SW480 (cell line): ENCODE measurements at regions not wholly inside any gene's neighbourhood (a gene's known extent, or its start where the extent isn't known, plus 50 kb on each side); places are given as distances from the start of the nearest gene placed in this dataset.
"Not testable (repeated sequence)": the region's sequence is repeated elsewhere in the genome, so short reads cannot be mapped to it uniquely, and the experiment has no call there.

Experiments
- DNase-seq: peaks from one replicate; pipeline ENCODE4 v3.0.0-alpha.2; 2016; ENCODE audit warnings: low spot score

DNA sequence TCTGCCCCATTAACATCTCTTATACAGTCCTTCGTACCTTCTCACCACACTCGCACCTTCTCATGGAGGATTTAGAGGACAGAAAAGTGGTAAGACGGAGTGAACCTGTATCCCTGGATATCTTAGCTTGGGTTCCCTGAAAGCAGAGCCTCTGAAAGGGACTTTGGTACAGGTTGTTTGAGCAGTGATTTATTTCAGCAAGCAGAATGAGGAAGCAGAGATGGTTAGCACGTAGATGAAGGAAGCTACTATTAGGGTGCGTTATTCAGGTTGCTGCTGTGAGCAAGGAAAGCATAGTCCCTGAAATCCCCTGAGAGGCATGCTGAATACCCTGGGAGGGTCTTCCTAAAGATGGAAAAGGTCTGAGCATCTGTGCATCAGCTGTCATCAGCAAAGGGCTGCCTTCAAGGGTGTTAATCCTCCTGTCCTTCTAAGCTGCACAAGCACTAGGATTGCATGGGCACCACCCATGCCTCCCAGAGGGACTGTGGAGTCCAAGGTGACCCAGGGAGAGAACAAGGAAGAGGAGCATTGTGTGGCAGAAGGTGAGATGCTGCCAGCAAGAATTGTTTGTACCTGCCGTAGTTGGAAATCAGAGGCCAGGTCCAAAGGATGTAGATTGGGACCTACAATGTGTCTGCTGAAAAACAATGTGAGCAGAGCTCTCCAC lies 273.7 kb downstream of the RASEF start:
- no peak for DNase-seq

DNA sequence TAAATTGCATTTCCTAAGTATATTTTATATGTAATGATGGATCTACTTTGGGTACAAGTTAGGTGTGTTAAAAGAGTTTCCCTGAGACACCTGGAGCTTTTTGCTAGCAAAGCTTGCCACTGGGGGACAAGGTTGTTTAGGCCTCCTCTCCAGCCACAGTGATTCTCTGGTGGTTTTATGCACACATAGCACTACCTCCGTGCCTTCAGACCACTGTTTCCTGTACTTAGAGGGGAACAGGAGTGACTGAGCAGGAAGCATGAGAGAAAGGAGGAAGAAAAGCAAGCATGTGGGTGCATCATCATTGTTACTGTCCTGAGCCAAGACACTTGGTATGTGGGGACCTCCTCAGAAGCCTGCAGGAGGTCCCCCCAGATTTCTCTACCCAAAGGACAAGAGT lies 272.1 kb downstream of the RASEF start:
- DNase-seq: no peak

DNA sequence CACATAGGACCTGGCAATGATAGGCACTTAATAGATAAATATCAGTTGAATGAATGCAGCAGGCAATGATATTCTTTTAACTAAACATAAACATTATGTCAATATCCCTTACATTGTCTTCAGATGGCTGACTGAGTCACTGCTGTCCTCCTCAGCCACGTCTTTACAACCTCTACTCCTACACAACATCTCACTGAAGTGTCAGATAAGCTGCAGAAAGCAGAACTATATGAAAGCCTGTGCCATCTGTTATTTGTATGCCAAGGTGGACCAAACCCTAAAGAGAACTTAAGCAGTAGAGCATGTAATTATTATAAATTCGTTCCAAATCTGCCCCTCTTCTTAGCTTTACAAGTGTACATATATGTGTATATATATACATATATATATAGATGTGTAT lies 271.2 kb downstream of the RASEF start:
- no peak for DNase-seq

DNA sequence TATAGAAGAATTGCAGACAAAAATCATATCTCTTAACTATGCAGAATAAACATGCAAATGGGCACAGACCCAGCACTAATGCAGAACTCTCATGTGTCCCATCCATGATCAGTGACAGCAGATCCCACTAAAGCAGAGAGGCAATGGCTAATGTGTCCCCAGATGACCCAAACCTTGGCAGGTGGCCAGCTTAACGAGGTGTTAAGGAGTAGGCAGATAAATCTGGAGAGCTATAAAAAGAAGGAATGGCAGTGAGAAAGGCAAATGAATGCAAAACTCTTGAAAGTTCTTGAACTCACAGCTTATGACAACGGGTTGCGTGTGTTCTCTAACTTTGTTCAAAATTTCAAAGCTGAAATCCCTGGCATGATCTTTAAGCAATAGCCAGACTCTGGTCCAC lies 265.4 kb downstream of the RASEF start:
- no peak for DNase-seq

DNA sequence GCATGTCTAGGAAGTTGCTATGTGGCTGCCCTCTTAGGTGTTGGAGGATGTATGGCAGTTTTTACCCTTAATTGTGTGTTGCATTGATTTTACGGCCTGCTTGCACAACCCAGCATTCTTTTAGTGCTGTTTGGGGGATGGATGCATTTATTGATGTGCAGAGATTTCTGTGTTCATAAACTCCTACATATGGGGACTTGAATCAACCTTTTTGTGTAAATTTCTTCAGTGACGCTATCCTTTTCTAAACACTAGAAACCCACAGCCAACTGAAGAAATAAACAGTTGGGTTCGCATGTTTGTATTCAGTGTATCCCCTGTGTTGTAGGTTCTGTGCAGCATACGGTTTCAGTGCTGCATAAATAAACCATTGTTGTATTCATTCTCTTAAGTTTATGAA lies 263.7 kb downstream of the RASEF start:
- DNase-seq: no peak

DNA sequence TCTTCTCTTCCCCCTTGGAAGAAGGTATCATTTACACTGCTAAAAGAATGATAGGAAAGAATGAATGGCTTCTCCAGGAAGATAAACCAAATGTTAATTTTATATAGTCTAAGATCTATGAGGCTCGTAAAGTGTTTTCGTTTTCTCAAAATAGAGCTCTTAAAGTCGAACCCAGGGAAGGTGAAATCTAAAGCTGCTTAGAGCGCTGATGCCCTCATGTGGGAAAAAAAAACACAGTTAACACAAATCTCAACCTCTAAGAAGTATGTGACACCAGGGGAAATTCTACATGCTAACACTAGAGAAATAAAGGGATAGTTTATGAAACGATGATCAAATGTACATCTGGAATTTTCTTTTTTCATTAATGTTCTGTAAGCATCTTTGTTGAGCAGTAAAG lies 257.9 kb downstream of the RASEF start:
- no peak for DNase-seq

DNA sequence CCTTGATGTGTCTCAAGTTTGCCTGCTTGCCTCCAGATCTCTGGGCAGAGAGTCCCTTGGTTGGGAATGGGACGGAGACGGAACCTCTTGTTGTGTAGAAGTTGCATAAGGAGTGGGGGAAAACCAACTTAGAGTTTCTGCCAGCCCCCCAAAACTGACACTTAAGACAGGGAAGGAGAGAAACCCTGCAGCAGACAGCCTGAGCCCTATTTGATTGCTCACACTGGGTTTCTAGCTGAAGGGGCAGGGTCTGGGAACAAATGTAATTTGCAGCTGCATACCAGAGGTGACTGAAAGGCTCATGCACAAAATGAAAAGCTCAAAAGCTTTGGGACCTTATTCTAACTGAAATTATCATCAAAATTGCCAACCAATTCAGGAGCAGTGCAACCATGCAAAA lies 254.5 kb downstream of the RASEF start:
- DNase-seq: no peak

DNA sequence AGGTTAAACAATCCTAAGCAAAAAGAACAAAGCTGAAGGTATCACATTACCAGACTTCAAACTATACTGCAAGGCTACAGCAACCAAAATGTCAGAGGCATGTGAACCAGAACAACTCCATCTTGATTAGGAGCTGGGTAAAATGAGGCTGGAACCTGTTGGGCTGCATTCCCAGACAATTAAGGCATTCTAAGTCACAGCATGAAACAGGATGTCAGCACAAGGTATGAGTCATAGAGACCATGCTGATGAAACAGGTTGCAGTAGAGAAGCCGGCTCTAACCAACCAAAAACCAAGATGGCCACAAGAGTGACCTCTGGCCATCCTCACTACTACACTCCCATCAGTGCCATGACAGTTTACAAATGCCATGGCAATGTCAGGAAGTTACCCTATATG lies 252.0 kb downstream of the RASEF start:
- peak; percentile 69 for DNase-seq

DNA sequence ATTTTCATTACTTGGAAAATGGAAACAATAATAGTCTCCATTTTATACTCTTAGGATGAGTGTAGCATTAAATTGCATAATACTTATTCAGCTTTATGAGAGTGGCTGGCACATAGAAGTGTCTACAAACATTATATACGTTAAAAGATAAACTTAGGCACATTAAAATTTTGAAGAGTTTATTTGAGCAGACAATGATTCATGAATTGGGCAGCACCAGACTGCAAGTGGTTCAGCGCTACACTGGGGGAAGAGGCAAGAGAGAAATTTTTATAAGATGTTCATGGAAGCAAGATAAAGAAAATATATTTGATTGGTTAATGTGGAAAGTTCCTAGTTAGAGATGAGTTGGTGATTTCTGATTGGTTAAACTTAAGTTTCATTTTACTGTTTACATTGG lies 243.7 kb downstream of the RASEF start:
- no peak for DNase-seq

DNA sequence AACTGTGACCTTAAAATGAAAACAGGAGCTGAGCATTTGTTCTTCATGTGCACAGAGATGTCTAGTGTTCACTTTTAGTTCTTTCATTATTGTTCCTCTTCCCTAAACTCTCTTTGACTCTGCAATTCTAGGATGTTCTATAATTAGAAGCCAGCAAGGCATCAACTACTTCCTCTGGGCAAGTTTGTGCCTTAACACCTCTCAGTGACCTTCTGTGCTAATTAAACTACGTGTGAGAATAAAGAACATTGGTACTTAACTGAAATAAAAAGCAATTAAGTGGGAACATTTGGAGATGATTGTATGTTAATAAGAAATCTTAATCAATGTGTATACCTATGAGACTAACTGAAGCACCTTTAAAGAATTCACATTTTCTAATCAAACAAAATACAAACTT lies 242.8 kb downstream of the RASEF start:
- DNase-seq: no peak

DNA sequence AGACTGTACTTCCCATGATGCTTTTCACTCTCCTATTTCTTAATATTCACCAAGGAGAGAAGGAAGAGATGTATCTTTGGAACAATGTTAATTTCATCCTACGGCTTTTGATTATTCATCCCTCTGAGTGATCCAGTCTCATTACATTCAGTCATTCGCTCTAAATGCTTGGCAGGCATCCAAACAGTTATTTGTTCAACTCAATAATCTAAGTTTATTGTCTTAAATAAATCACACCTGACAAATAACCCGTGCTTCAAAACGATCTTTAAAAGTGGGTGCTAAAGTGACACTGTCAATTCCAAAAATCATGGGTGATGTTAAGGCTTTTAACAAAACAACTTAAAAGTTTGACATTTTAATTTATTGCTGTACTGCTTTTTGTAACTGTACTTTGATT lies 233.1 kb downstream of the RASEF start:
- DNase-seq: no peak

DNA sequence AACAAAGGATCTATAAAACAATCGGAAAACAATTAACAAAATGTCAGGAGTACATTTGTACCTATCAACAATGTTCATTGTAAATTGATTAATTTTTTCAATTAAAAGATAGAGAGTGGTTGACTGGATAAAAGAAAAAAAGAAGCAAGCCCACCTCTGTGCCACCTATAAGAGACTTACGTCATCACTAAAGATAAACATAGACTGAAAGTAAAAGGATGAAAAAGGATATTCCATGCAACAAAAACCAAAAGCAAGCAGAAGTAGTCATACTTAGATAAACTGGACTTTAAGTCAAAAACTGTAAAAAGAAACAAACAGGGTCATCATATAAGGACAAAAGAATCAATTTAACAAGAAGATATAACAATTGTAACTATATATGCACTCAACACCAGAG lies 197.4 kb downstream of the RASEF start:
- DNase-seq: no peak

DNA sequence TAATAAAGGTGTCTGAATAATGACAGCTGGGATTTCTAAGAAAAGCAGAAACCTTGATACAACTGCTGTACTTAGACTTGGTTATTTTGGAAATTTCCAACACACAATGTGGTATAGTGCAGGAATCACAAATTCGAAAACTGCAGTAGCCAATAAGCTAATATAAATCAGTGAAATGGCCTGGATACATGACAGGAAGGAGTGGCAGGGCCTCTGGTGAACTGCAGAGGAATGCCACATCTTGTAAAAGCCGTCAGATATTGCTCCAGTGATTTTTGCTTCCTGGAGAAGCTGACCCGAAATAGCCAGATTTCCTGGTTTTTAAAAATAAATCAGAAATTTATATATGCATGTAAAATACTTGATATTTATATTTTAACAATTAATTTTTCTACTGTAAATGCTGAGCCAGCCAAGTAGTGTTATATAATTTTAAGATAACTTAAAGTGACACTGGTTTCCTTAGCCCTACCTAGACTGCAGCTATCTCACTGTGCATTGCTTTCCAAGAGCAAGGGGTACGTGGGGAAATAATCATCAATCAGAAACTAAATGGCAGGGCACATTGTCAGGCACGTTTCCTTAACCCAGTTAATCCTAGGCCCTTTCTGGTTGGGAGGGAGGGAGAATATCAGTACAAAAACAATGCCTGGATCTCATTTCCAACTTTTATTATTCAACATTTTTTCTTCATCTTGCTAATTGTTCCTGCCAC lies 182.4 kb downstream of the RASEF start:
- no peak for DNase-seq

DNA sequence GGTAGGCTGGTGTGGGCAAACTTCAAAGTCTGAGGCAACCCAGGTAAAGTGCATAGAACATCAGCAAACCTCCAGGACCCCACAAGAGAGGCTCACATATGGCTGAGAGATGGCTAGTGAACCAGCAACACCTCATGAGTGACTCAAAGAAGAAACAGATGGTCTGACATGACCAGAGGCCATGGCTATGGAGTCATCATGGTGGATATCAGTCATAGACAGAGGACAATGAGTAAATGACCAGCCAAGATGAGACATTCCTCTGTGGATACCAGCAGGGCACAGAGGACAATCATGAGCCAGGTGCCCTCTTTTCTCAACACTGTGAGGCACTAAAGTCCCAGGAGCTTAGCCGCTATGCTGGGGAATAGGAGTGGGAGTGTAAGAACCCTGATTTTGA lies 180.8 kb downstream of the RASEF start:
- no peak for DNase-seq

DNA sequence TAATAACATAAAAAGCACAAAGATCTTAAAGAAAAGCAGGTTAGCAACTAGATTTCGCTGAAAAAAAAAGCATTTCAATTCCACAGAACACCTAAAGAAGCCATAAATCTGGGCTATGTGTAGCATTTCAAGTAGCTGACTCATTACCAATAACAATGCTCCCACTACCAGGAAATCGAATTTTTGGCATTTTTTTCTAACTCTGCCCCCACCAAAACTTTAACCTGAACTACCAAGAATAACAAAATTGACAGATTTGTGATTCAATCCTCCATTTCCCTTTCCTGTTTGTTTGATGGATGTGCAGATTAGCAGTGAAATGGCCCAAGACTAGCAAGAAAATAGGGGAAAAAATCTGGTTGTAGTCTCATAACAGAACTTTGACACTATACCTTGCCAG lies 180.2 kb downstream of the RASEF start:
- no peak for DNase-seq

DNA sequence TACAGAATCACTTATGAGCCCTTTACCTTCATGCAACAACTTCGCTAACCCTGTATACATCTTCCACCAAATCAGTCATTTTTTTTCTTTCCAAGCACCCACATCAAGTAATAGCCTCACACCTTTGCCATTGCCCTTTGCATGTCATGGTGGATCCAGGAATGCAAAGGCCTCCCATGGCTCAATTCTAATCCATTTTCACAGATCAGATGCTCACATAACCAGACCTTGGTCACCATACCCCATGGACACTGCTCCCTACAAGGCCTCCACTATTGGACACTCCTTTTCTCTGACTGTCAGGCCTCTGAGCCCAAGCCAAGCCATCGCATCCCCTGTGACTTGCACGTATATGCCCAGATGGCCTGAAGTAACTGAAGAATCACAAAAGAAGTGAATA lies 179.5 kb downstream of the RASEF start:
- DNase-seq: no peak

DNA sequence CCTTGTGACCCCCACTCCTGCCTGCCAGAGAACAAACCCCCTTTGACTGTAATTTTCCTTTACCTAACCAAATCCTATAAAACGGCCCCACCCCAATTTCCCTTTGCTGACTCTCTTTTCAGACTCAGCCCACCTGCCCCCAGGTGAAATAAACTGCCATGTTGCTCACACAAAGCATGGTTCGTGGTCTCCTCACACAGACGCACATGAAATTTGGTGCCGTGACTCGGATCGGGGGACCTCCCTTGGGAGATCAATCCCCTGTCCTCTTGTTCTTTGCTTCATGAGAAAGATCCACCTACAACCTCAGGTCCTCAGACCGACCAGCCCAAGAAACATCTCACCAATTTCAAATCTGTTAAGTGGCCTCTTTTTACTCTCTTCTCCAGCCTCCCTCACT lies 179.0 kb downstream of the RASEF start:
- not testable (repeated sequence) for DNase-seq

DNA sequence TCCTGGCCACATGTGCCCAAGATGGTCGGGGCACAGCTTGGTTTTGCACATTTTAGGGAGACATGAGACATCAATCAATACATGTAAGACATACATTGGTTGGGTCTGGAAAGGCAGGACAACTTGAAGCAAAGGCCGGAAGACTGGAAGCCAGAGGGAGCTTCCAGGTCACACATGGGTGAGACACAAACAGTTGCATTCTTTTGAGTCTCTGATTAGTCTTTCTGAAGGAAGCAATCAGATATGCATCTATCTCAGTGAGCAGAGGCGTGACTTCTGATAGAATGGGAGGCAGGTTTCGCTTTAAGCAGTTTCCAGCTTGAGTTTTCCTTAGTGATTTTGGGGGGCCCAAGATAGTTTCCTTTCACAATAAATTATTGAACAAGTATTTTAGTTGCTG lies 172.5 kb downstream of the RASEF start:
- DNase-seq: no peak

DNA sequence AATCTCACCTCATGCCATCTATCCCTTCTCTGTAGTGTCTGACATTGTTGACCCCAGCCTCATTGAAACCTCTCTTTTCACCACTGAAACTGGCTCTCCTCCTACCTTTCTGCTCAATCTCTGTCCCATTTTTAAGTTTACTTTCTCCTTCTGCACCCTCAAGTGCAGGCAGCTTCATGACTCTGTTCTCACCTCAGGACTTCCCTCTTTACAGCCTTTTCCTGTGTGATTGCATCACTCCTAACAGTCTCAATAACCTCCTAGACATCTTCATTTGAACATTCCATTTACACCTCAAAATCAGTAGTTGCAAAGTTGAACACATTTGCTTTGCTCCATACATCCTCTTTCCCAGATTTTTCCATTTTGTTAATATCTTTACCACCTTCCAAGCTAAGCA lies 172.1 kb downstream of the RASEF start:
- DNase-seq: no peak

DNA sequence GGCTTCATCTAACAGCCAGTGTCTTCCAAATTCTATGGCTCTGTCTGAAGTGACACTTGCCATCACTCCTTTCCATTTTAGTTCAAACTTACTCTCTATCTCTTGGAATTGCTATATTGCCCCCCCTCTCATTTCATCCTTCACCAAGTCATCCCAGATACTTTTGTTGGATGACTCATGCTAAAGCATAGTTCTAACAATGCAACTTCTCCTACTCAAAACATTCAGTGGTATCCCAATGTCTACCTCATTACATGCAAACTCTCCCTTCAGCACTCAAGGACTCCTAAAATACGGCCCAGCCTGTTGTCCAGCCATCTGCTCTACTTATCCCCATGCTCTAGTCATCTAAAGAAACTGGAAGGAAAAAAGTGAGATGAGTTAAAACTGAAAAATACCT lies 171.6 kb downstream of the RASEF start:
- DNase-seq: no peak

DNA sequence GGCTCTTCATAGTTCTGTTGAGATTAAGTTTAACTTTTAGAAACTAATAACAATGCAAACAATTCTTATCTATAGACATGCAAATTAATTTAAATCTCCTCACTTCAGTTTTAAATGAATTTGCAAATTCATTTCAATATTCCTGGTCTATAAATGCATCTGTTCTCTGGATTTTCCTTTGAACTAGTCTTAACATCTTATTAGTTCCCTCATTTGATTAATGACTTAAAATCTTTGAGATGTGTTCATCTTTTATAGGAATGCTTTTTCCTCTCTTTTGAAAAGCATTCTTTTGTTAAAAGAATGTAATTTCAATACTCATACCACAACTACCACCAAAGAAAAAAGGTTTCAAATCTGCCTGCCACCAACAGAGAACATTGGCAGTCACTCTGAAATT lies 169.4 kb downstream of the RASEF start:
- DNase-seq: no peak

DNA sequence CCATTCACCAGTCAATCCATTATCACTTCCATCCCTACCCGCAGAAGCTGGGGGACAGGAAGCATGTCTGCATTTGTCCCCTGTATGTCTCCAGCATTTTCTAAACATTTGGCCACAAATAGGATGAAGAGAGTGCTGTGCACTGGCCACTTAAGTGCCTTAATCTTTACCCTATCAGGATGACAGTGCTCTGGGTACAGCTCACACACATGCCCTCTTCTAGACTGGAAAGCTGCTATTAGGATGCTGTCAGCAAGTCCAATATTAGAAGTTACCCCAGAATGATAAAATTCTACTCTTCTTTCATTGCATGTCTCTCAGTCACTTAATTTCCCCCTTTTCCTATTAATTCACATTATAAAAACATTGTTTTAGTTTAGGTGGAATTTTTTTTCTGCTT lies 168.4 kb downstream of the RASEF start:
- no peak for DNase-seq

DNA sequence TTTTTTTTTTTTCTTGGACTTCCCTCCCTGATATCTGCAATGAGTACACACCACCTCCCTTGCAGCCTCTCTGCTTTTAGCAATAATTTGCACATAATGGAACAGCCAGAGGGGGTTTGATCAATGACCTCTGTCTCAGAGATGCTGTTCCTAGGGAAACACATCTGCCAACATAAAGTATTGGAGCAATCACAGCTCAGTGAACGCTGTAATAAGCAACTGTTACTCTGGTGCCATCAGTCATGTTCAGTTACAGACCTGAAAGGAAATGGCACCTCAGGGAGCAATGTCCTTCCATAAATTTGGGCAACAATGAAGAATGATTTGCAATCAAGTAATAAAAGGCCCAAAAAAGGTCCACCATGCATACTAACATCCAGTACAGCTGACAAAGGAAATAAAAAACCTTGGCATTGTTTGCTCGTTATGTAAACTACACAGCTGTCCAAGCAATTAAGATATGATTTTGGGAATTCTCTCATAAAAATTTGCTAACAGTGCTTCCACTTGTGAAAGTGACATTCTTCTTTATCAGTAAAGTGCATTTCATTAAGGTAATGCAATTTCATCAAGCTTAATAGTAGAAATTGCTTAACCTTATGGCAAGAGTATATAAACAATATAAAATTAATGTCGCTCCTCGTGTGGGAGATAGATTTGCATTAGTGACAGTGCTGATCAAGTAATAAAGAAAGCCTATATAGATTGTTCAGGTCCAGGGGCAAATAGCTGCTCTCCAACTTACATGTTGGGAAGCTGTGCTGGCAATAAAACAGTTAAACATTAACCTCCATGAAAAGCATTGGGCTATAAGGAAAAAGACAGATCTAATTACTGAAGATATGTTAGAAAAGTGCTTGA lies 167.8 kb downstream of the RASEF start:
- no peak for DNase-seq

DNA sequence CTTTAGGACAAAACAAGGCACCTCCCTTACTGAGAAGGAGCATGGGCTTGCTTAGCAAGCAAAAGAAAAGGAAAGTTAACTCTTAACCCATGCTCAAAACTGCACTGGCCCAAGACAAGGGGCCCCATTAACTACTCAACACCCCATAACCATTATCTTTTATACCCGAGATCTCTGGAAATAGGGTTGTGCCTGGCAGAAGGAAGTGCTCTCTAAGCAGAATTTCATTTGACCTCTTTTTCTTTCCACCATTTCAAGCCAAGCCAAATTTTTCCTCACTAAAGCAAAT lies 167.2 kb downstream of the RASEF start:
- no peak for DNase-seq
